ENCODE measurements at regions not wholly inside any gene's neighbourhood (a gene's known extent, or its start where the extent isn't known, plus 50 kb on each side); places are given as distances from the start of the nearest gene placed in this dataset.

DNA sequence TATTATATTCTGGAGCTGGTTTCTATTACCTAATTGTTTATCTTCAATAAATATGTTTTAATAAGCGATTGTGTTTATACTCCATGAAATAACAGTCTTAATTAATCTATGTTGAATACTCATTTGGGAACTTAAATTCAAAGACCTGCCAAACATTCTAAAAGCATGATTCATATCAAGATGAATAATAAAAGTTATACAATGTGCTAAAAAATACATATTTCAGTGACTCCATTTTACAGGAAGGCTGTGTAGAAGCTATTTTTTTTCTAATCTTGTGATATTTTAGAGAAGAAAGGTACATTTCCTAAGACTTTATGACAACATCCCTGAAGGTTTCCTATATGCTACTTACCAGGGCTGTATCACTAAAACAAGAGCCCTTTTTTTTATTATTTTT lies 417.9 kb downstream of the NFIB start:
- DNase-seq = no peak

GRCh38 chr9:13885258-13885657 lies 428.7 kb downstream of the NFIB start:
- DNase-seq = no peak

GRCh38 chr9:13879981-13880380 lies 434.0 kb downstream of the NFIB start:
- no peak for DNase-seq

DNA sequence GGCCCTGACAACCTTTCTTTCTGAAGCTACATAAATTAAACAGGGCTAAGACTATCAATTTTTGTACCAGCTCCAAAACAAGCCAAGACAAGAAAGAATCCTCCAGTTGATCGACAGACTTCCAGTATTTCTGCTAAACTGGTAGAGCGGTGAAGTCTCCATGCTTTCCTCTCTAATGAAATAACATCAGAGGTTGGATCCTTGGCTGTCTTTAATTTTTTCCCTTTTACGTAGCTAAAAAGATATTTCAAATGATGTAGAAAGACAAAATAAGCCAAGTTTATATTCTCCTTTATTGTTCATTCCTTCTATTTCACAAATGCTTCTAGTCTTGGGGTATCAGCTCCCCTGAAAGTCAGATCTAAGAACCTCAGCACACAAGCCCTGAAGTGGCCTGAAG lies 434.9 kb downstream of the NFIB start:
- no peak for DNase-seq

GRCh38 chr9:13878241-13878711 lies 435.7 kb downstream of the NFIB start:
- DNase-seq = no peak

- DNase-seq = no peak
Observed at GRCh38 chr9:13876741-13877140, 437.2 kb downstream of the NFIB start.

GRCh38 chr9:13873203-13873602 lies 440.7 kb downstream of the NFIB start:
- DNase-seq = no peak

DNA sequence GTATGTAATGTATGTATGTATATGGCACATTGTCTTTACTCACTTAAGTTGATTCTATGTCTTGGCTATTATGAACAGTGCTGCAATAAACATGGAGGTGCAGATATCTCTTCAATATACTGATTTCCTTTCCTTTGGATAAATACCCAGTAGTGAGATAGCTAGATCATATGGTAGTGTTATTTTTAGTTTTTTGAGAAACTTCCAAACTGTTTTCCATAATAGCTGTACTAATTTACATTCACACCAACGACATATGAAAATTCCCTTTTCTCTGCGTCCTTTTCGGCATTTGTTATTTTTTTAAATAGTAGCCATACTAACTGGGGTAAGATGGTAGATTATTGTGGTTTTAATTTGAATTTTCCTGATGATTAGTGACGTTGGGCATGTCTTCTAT lies 445.6 kb downstream of the NFIB start:
- no peak for DNase-seq

- no peak for DNase-seq
Observed at GRCh38 chr9:13865869-13866268, 448.1 kb downstream of the NFIB start.

GRCh38 chr9:13863112-13863511 lies 450.8 kb downstream of the NFIB start:
- no peak for DNase-seq

- no peak for DNase-seq
Observed at GRCh38 chr9:13862654-13863053, 451.3 kb downstream of the NFIB start.

GRCh38 chr9:13860946-13861640 lies 452.8 kb downstream of the NFIB start:
- no peak for DNase-seq

- DNase-seq = no peak
Observed at GRCh38 chr9:13860019-13860418, 453.9 kb downstream of the NFIB start.

DNA sequence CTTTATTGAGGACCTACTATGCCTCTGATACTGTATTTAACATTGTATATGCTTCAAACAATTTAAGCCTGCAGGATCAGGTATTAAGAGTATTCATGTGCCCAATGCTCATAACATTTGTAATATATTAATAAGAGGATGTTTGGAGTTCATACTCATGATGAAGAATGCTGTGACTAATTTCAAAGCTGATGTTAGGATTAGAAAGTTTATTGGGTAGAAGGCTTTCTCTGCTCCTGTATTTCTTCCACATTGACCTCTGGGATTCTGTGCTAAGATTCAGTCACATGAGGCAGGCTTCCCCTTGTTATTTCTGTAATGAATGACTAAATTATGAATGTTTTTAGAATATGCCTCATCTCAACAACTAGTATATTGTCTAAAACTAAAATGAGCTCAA lies 456.4 kb downstream of the NFIB start:
- no peak for DNase-seq

DNA sequence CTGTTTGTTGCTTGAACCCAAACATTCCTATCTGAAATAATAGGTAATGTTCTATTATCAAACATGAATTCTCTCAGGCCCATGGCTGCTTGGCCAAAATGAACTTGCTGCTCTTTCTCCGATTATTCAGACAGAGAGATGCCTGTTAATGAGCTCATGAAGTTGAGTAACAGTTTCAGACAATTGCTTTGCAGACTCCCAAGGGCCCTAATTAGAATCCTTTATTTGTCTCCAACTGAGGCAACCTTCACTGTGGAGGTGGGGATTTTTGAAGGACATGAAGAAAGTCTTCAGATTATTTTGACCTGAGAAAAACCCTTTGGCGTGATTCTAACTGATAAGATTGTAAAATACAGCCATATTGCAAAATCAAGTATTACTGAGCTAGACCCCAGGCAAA lies 466.7 kb downstream of the NFIB start:
- DNase-seq = no peak

DNA sequence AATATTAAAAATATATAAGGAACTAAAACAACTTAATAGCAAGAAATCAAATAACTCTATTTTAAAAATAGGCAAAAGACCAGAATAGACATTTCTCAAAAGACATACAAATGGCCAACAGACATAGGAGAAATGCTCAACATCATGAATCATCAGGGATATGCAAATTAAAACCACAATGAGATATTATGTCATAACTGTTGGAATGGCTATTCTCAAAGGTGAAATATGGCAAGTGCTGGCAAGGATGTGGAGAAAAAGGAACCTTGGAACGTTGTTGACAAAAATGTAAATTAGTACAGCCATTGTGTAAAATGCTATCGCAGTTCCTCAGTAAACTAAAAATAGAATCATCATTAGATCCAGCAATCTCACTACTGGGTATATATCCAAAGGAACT lies 468.5 kb downstream of the NFIB start:
- no peak for DNase-seq

GRCh38 chr9:13841746-13842462 lies 472.0 kb downstream of the NFIB start:
- DNase-seq = no peak

- DNase-seq = no peak
Observed at GRCh38 chr9:13832446-13832845, 481.5 kb downstream of the NFIB start.

- DNase-seq = no peak
Observed at GRCh38 chr9:13823026-13823425, 490.9 kb downstream of the NFIB start.

DNA sequence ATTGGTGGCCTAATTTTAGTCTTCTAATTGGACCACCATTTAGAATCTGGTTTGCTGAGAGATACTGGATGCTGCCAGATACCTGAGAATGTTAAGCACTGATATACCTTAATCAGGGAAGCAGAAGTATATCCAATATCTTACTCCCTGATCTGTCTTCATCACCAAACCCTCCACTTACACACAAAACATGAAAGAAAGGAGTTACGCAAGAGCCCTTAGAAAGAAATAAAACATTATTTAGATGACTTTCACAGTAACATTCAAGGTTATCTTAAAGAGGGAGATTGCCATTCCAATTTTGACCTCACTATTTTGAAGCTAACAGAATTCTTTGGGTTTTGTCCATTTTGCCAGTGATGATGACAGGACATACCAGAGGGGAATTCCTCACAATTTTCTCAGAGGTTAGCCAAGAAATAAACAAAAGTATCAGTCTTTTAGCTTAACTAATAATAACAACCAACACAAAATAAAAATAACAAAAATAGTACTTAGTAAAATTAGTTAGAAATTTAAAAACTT lies 496.1 kb downstream of the NFIB start:
- no peak for DNase-seq

DNA sequence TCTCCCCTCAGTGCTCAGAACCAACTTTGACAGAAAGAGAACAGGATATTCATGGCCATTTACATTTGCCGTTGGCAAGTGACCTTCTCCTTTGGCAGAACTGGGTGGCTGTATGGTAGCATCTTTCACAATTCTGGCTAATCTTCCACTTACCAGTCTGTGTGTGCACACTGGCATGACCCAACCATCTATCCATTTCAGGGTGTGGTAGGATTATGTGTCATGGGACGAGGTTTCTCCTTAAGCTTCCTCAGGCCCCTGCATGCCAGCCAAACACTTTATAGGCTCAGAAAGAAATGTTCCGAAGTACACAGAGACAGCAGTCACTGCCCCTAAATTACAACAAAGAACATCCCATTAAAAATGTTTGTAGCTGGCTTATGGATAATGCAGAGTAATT lies 497.1 kb downstream of the NFIB start:
- no peak for DNase-seq

- DNase-seq = no peak
Observed at GRCh38 chr9:13814647-13815400, 499.1 kb downstream of the NFIB start.

- no peak for DNase-seq
Observed at GRCh38 chr9:13811876-13812275, 502.1 kb downstream of the NFIB start.

DNA sequence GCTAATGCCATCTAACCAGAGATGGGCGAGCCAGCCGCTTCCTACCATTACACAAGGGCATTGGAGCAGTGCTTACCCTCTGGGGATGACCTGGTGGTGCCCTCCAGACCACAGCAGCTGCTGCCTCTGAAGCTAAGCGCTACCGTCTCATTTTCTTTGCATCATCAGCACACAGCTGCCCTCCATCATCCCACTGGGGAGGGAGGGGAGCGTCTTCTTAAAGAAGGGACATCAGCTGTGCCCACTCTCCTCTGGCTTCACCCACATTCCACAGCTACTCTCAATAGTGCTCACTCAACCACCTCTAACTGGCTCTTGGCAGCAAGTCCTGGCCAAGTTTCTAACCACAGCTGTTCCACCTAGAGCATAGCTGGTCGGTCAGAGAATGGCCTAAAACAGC lies 503.4 kb downstream of the NFIB start:
- no peak for DNase-seq
